Osteocyte (in vitro differentiated cells): ENCODE measurements at regions not wholly inside any gene's neighbourhood (a gene's known extent, or its start where the extent isn't known, plus 50 kb on each side); places are given as distances from the start of the nearest gene placed in this dataset.

Source experiments
- DNase-seq: peaks from one replicate; pipeline ENCODE4 v3.0.0; 2021; ENCODE audit warnings: mixed read lengths; ENCODE audit not compliant: unreplicated experiment; ENCODE audit errors: extremely low spot score
- H3K27ac Mint-ChIP-seq: one replicate; pipeline ENCODE4 v1.8.0; 2021; ENCODE audit warnings: mild to moderate bottlenecking, mixed read lengths; ENCODE audit not compliant: unreplicated experiment
- H3K27me3 Mint-ChIP-seq: one replicate; pipeline ENCODE4 v1.8.0; 2021; ENCODE audit warnings: mixed read lengths; ENCODE audit not compliant: unreplicated experiment
- H3K36me3 Mint-ChIP-seq: one replicate; pipeline ENCODE4 v1.8.0; 2021; ENCODE audit warnings: mixed read lengths; ENCODE audit not compliant: unreplicated experiment
- H3K4me1 Mint-ChIP-seq: one replicate; pipeline ENCODE4 v1.8.0; 2021; ENCODE audit warnings: mixed read lengths; ENCODE audit not compliant: unreplicated experiment
- H3K4me3 Mint-ChIP-seq: one replicate; pipeline ENCODE4 v1.8.0; 2021; ENCODE audit warnings: mild to moderate bottlenecking, moderate library complexity, mixed read lengths; ENCODE audit not compliant: unreplicated experiment
- H3K9me3 Mint-ChIP-seq: one replicate; pipeline ENCODE4 v1.8.0; 2021; ENCODE audit warnings: mixed read lengths; ENCODE audit not compliant: unreplicated experiment
- TF ChIP-seq, protein P1 (sequence below): fragments of 200-600 bp; sonication (generic); IDR thresholded peaks from 2 replicates; pipeline ENCODE4 v1.5.0; 2021; ENCODE audit warnings: antibody characterized with exemption, mild to moderate bottlenecking, moderate library complexity

DNA sequence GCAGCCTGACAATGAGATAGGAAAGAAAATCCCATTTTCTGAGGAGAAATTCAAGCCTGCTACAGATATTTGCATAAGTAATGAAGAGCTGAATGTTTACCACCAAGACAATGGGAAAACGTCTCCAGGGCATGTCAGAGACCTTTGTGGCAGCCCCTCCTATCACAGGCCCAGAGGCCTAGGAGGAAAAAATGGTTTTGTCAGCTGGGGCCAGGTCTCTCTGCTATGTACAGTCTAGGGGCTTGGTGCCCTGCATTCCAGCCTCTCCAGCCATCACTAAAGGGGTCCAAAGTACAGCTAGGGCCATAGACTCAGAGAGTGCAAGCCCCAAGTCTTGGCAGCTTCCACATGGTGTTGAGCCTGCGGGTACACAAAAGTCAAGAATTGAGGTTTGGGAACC is 361.6 kb upstream of the ANXA10 start:
- H3K9me3 Mint-ChIP-seq: peaks cover 11% of the 10 kb centered on the region
- H3K27me3 Mint-ChIP-seq: peaks cover 3% of the 10 kb centered on the region
- no peak overlapping the region for H3K27ac Mint-ChIP-seq
- TF ChIP-seq, protein P1, sequence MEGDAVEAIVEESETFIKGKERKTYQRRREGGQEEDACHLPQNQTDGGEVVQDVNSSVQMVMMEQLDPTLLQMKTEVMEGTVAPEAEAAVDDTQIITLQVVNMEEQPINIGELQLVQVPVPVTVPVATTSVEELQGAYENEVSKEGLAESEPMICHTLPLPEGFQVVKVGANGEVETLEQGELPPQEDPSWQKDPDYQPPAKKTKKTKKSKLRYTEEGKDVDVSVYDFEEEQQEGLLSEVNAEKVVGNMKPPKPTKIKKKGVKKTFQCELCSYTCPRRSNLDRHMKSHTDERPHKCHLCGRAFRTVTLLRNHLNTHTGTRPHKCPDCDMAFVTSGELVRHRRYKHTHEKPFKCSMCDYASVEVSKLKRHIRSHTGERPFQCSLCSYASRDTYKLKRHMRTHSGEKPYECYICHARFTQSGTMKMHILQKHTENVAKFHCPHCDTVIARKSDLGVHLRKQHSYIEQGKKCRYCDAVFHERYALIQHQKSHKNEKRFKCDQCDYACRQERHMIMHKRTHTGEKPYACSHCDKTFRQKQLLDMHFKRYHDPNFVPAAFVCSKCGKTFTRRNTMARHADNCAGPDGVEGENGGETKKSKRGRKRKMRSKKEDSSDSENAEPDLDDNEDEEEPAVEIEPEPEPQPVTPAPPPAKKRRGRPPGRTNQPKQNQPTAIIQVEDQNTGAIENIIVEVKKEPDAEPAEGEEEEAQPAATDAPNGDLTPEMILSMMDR: no peak
- no peak overlapping the region for H3K4me3 Mint-ChIP-seq
- DNase-seq: no peak
- no peaks in the 10 kb centered on the region for H3K36me3 Mint-ChIP-seq
- no peaks in the 10 kb centered on the region for H3K4me1 Mint-ChIP-seq

DNA sequence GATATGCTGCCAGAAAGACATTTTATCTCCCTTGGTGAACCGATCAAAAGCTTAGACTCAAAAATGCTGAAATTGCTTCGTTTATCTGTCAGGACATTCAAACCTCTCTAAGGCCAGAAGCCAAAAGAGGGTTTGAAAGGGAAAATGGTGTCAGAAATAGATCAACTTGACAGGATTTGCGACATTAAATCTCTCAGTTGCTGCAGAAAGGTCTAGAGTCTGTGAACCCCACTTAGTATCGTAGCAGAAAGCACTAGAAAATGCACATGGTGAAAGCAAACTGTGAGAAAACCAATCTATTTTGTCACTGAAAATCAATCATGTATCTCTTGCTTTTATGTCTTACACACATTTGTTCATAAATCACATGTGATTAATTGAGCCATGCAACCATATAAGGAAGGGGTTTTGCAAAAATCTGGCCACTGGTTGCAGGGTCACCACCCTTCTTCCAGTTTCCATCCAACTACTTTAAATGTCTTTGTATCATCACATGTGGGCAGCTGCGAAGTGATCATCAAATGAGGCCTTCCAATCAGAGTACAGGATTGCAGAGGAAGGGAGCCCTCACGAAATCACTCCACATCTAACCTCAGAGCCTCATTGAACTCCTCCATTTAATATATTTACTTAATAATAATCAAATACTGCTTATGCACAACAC is 347.2 kb upstream of the ANXA10 start:
- no peak overlapping the region for H3K4me3 Mint-ChIP-seq
- no peaks in the 10 kb centered on the region for H3K36me3 Mint-ChIP-seq
- no peaks in the 10 kb centered on the region for H3K4me1 Mint-ChIP-seq
- H3K9me3 Mint-ChIP-seq: no peaks in the 10 kb centered on the region
- no peak for DNase-seq
- no peak overlapping the region for H3K27ac Mint-ChIP-seq
- TF ChIP-seq, protein P1: no peak
- no peaks in the 10 kb centered on the region for H3K27me3 Mint-ChIP-seq

DNA sequence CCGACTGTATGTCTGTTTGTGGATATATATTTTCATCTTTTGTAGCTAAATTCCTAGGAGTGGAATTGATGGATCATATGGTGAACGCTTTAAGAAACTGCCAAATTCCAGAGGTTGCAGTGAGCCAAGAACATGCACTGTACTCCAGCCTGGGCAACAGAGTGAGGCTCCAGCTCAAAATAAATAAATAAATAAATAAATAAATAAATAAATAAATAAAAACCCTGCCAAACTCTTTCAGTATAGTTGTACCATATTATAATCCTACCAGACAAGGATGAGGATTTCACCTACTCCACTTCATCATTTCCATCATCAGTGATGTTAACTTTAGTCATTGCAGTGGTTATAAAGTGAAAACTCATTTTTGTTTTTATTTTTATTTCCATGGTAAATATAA is 325.1 kb upstream of the ANXA10 start:
- DNase-seq: no peak
- peaks cover 6% of the 10 kb centered on the region for H3K9me3 Mint-ChIP-seq
- H3K4me3 Mint-ChIP-seq: no peak overlapping the region
- H3K27me3 Mint-ChIP-seq: peaks cover 2% of the 10 kb centered on the region
- H3K4me1 Mint-ChIP-seq: no peaks in the 10 kb centered on the region
- H3K27ac Mint-ChIP-seq: no peak overlapping the region
- no peaks in the 10 kb centered on the region for H3K36me3 Mint-ChIP-seq
- TF ChIP-seq, protein P1: no peak

DNA sequence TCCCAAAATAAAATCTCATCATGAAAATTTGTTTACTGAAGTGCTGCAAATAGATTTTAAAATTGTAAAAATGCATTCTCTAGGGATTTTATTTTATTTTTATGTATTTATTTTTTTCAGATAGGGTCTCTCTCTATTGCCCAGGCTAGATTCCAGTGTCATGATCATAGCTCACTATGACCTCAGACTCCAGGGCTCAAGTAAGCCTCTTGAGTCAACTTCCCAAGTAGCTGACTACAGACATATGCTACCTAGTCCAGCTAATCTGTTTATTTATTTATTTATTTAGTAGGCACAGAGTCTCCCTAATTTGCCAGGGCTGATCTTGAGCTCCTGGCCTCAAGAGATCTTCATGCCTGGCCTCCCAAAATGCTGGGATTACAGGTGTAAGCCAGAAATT is 317.7 kb upstream of the ANXA10 start:
- H3K4me3 Mint-ChIP-seq: no peak overlapping the region
- H3K36me3 Mint-ChIP-seq: no peaks in the 10 kb centered on the region
- peaks cover 4% of the 10 kb centered on the region for H3K9me3 Mint-ChIP-seq
- peaks cover 5% of the 10 kb centered on the region for H3K27me3 Mint-ChIP-seq
- no peak overlapping the region for H3K27ac Mint-ChIP-seq
- no peak for DNase-seq
- H3K4me1 Mint-ChIP-seq: no peaks in the 10 kb centered on the region
- TF ChIP-seq, protein P1: no peak

DNA sequence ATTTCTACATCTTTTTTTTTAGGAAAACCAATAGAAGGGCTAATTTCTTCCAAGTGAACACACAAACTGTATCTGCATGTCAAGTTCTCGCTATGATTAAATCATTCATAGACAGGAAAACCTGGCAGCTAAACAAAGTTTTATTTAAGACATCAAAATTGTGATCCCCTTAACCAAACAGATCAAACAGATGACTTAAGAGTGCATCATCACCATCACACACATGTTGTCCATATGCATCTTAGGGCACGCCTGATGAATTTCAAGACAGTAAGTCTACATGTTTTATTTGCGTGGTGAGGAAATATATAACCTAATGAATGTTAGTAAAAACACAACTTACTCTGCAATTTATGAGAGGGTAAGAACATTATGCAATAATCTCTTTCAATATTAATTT is 317.0 kb upstream of the ANXA10 start:
- TF ChIP-seq, protein P1: no peak
- H3K27ac Mint-ChIP-seq: no peak overlapping the region
- DNase-seq: no peak
- H3K4me1 Mint-ChIP-seq: no peaks in the 10 kb centered on the region
- H3K4me3 Mint-ChIP-seq: no peak overlapping the region
- no peaks in the 10 kb centered on the region for H3K36me3 Mint-ChIP-seq
- H3K9me3 Mint-ChIP-seq: peaks cover 4% of the 10 kb centered on the region
- H3K27me3 Mint-ChIP-seq: peaks cover 5% of the 10 kb centered on the region
